Activated CD4-positive, alpha-beta T cell treated with anti-CD3 and anti-CD28 coated beads for 24 hours (primary cell): ENCODE measurements at regions not wholly inside any gene's neighbourhood (a gene's known extent, or its start where the extent isn't known, plus 50 kb on each side); places are given as distances from the start of the nearest gene placed in this dataset.

ENCODE experiments used
- DNase-seq, 2 donors: peaks; one replicate each; pipeline ENCODE4 v3.0.0-alpha.2; 2020; ENCODE audit warnings: low read depth in 2 of 2

DNA sequence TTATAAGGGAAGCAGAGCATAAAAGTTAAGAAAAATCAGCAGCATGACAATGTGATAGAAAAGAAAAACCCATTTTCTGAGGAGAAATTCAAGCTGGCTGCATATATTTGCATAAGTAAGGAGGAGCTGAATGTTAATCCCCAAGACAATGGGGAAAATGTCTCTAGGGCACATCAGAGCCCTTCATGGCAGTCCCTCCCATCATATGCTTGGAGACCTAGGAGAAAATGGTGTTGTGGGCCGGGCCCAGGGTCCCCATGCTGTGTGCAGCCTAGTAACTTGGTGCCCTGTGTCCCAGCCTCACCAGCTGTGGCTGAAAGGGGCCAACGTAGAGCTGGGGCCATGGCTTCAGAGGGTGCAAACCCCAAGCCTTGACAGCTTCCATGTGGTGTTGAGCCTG lies 100.6 kb upstream of the PLPPR4 start:
- DNase-seq = no peak

- no peak for DNase-seq
Measured at GRCh38 chr1:99170516-99170915, 93.8 kb upstream of the PLPPR4 start.

DNA sequence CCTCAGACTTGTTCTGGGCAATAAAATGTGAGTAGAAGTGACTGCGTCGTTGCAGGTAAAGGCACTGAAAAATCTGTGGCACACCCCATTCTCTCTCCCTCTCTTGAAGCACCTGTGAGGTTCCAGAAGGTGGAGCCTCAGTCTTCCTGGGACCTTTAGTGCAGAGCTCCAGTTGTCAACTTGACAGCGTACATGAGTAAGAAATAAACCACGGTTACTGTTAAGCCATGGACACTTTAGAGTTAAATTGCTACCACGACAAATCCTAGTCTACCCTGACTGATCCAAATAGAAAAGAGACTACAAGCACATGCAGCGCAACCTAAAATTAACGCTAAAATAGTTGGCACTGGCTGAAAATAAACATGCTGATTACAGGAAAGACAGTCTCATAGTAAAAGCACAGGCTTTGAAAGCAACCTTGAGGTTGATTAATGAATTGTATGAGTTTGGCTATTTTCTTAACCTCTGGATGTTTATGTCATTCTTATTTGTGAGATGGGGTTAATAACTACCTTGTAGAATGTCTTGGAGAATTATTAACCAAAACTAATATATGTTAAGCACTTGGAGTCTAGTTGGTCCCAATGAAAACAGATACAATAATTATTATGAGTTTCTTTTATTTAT lies 93.0 kb upstream of the PLPPR4 start:
- no peak for DNase-seq

GRCh38 chr1:99173282-99173681 lies 91.0 kb upstream of the PLPPR4 start:
- no peak for DNase-seq

GRCh38 chr1:99173900-99174299 lies 90.4 kb upstream of the PLPPR4 start:
- no peak for DNase-seq

GRCh38 chr1:99176753-99177152 lies 87.5 kb upstream of the PLPPR4 start:
- DNase-seq = no peak

GRCh38 chr1:99177465-99177864 lies 86.8 kb upstream of the PLPPR4 start:
- no peak for DNase-seq

GRCh38 chr1:99180343-99180808 lies 83.9 kb upstream of the PLPPR4 start:
- DNase-seq = peak; percentile 37 to 46

- no peak for DNase-seq
Measured at GRCh38 chr1:99180915-99181314, 83.4 kb upstream of the PLPPR4 start.

DNA sequence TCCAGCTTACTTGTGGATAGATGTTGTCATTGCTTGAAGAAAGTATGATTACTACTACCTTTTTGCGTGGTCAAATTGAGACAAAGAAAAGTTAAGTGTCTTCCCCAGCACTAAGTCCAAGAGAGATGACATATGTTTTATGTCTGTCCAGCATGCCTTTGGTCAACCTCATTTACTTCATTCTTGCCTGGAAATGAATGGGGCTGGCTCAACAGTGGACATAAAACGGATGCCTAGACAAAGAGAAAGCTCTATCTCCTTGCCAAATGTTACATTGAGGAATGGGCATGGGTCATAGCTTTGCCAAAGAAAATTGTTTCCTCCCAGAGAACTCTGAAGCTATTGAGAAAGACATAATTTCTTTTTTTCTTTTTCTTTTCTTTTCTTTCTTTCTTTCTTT lies 82.4 kb upstream of the PLPPR4 start:
- no peak for DNase-seq

GRCh38 chr1:99185196-99185595 lies 79.1 kb upstream of the PLPPR4 start:
- no peak for DNase-seq

- DNase-seq = no peak
Measured at GRCh38 chr1:99193431-99193830, 70.9 kb upstream of the PLPPR4 start.

- DNase-seq = no peak
Measured at GRCh38 chr1:99198393-99198792, 65.9 kb upstream of the PLPPR4 start.

DNA sequence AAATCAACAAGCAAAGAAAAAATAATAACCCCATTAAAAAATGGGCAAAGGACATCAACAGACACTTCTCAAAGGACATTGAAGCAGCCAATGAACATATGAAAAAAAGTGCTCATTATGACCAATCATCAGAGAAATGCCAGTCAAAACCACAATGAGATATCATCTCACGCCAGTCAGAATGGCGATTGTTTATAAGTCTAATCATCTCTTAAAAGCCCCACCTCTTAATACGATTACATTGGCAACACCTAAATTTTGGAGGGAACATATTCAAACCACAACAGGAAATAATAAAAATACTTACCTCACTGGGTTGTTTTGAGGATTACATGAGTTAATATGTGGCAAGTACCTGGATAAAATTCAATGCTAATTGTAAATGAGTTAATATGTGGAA lies 57.1 kb upstream of the PLPPR4 start:
- no peak for DNase-seq
